Thyroid gland (tissue), 4 donors: ENCODE measurements at regions not wholly inside any gene's neighbourhood (a gene's known extent, or its start where the extent isn't known, plus 50 kb on each side); places are given as distances from the start of the nearest gene placed in this dataset.

Source experiments
- CTCF ChIP-seq, 6 experiments: fragments of 200-600 bp in 3 of 6; fragments of 450-650 bp in 3 of 6; sonication (generic) in 3 of 6; IDR thresholded peaks; one replicate each; pipeline ENCODE4 v1.5.1; 2016 to 2019; ENCODE audit warnings: antibody characterized with exemption in 6 of 6, mild to moderate bottlenecking in 2 of 6, inconsistent platforms in 1 of 6, moderate library complexity in 1 of 6
- POLR2A ChIP-seq, 2 donors: fragments of 450-650 bp; IDR thresholded peaks; one replicate each; pipeline ENCODE4 v1.6.1; 2017; ENCODE audit warnings: antibody characterized with exemption in 2 of 2, mild to moderate bottlenecking in 2 of 2, moderate library complexity in 1 of 2

GRCh38 chr19:27657271-27658051, 1555.5 kb downstream of the UQCRFS1 start:
- TF ChIP-seq CTCF (IDR thresholded peaks at IDR 0.05) (no peak), POLR2A (IDR thresholded peaks at IDR 0.05) (no peak)
